ENCODE measurements at regions not wholly inside any gene's neighbourhood (a gene's known extent, or its start where the extent isn't known, plus 50 kb on each side); places are given as distances from the start of the nearest gene placed in this dataset.

- Histone ChIP-seq H2BK20ac (ENCODE audit: low read depth, low read length, poor library complexity, severe bottlenecking) (no peak overlapping the region), H3K14ac (ENCODE audit: insufficient read depth, low read length) (no peak overlapping the region), H3T11ph (ENCODE audit: low read length) (no peak overlapping the region), H3K9me3 (ENCODE audit: control insufficient read depth, low read depth, low read length) (no peaks in the 10 kb centered on the region), H3K9ac (ENCODE audit: extremely low read depth, insufficient read length, low read length) (no peak overlapping the region), H3K79me2 (ENCODE audit: insufficient read depth, low read length) (no peaks in the 10 kb centered on the region), H4K8ac (replicated peaks; ENCODE audit: insufficient read length, low read depth, low read length) (no peak overlapping the region), H3K18ac (ENCODE audit: insufficient read length, low read depth, low read length) (no peak overlapping the region), H2AFZ (ENCODE audit: low read length) (no peak overlapping the region), H2BK120ac (ENCODE audit: low read depth, low read length, poor library complexity, severe bottlenecking) (no peak overlapping the region), H3K23me2 (ENCODE audit: insufficient read length, low read depth, low read length, poor library complexity, severe bottlenecking) (no peaks in the 10 kb centered on the region), H4K91ac (ENCODE audit: insufficient read length, low read depth, low read length) (no peak overlapping the region), H3K56ac (ENCODE audit: insufficient read length, low read depth, low read length) (no peak overlapping the region), H3K4ac (ENCODE audit: low read depth, low read length) (no peak overlapping the region), H4K20me1 (ENCODE audit: control insufficient read depth, insufficient read depth, insufficient read length) (no peaks in the 10 kb centered on the region), H3K4me2 (ENCODE audit: insufficient read depth, insufficient read length, low read length) (no peak overlapping the region), H3K23ac (ENCODE audit: insufficient read length, low read depth, low read length) (no peak overlapping the region), H2BK15ac (ENCODE audit: low read depth, low read length) (no peak overlapping the region), H3K79me1 (ENCODE audit: insufficient read depth, low read depth, low read length, poor library complexity, severe bottlenecking) (no peaks in the 10 kb centered on the region), H2BK5ac (ENCODE audit: insufficient read length, low read length) (no peak overlapping the region), H4K5ac (ENCODE audit: insufficient read length, low read depth, low read length) (no peak overlapping the region), H2AK5ac (ENCODE audit: insufficient read length, low read length) (no peak overlapping the region), H3K4me1 (ENCODE audit: insufficient read depth, low read length) (no peaks in the 10 kb centered on the region), H3K27me3 (ENCODE audit: insufficient read depth, low read length) (no peaks in the 10 kb centered on the region), H3K27ac (ENCODE audit: insufficient read length, low read depth, low read length) (no peak overlapping the region), H2BK12ac (ENCODE audit: insufficient read length, low read depth, low read length) (no peak overlapping the region)
- Mint-ChIP-seq H3K27me3 (ENCODE audit: low read depth) (no peaks in the 10 kb centered on the region; the same call in 1 of the 2 replicates), H3K36me3 (ENCODE audit: insufficient read depth in 1 of 3, low read depth in 3 of 3) (no peaks in the 10 kb centered on the region), H3K27ac (no peak overlapping the region), H3K4me3 (no peak overlapping the region), H3K9me3 (no peaks in the 10 kb centered on the region), H3K4me1 (no peaks in the 10 kb centered on the region; a peak in 1 of 4 replicates)
- no peak for TF ChIP-seq CTCF (conservative IDR thresholded peaks at IDR 0.05)
- DNase-seq: no peak
These were observed 198.7 kb downstream of the SETD4 start for GRCh38 chr21:35861661-35862060.

Measured in H9 (cell line).